Esophagus squamous epithelium (tissue), 5 donors: ENCODE measurements at regions not wholly inside any gene's neighbourhood (a gene's known extent, or its start where the extent isn't known, plus 50 kb on each side); places are given as distances from the start of the nearest gene placed in this dataset.

Experiments used
- DNase-seq: peaks from one replicate; lab custom pipeline; 2025; lab: John Stamatoyannopoulos, UW
- H3K27ac ChIP-seq, 4 donors: fragments of 200-600 bp; sonication (generic); one replicate each; pipeline ENCODE4 v1.5.1; 2016 to 2019; ENCODE audit warnings: mild to moderate bottlenecking in 1 of 4
- H3K27me3 ChIP-seq, 4 donors: fragments of 200-600 bp; sonication (generic); 1 replicate in 3 of 4; 2 replicates in 1 of 4; pipeline versions ENCODE4 v1.5.1 to v1.6.0; 2017 to 2021; ENCODE audit warnings: antibody characterized with exemption in 1 of 4
- H3K36me3 ChIP-seq, 3 donors: fragments of 200-600 bp; sonication (generic); one replicate each; pipeline ENCODE4 v1.5.1; 2016 to 2019
- H3K4me1 ChIP-seq, 3 donors: fragments of 200-600 bp; sonication (generic); one replicate each; pipeline ENCODE4 v1.5.1; 2017 to 2019
- H3K4me3 ChIP-seq, 4 donors: fragments of 200-600 bp; sonication (generic); 1 replicate in 3 of 4; 2 replicates in 1 of 4; pipeline ENCODE4 v1.5.1; 2016 to 2019; ENCODE audit warnings: mild to moderate bottlenecking in 2 of 4, moderate library complexity in 1 of 4
- H3K9me3 ChIP-seq, 3 donors: fragments of 200-600 bp; sonication (generic); one replicate each; pipeline ENCODE4 v1.5.1; 2016 to 2019
- POLR2A ChIP-seq, 4 donors: fragments of 450-650 bp; IDR thresholded peaks; one replicate each; pipeline ENCODE4 v1.6.1; 2017; ENCODE audit warnings: antibody characterized with exemption in 4 of 4, mild to moderate bottlenecking in 4 of 4, moderate library complexity in 3 of 4
- WGBS, 2 donors: methylation state at CpG; one replicate each; pipeline ENCODE4 v1.1.5; 2018; 5-methylcytosine and 5-hydroxymethylcytosine counted together
- intact Hi-C: fragments of 100-400 bp; cut with DNase I; formaldehyde crosslinking; loops from one replicate; pipeline ENCODE4 v1.15.0; 2022
- TF ChIP-seq, protein P1 (sequence below), 6 experiments: fragments of 450-650 bp in 4 of 6; fragments of 200-600 bp in 2 of 6; sonication (generic) in 2 of 6; IDR thresholded peaks; one replicate each; pipeline ENCODE4 v1.5.1; 2016 to 2019; ENCODE audit warnings: antibody characterized with exemption in 6 of 6, mild to moderate bottlenecking in 4 of 6, moderate library complexity in 4 of 6
- donor health status: DM: yes; HTN: yes; CAD: no.

DNA sequence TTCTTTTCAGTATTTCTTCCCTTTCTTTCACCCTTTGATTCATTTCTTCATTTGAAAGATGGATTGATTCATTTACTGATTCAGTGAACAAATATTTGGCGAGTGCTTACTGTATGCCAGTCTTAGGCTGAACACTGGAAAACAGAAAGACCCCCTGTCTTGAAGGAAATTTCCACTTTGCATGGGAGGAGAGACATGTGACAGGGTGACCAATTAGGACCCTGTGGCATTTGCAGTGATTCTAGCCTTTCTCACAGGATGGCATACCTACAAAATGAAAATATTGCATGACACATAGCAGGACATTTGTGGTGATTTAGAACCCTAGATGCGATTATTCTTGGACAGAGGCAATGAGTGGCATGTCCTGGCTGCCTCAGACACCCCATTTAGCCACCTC, 407.2 kb upstream of the SGCD start:
- TF ChIP-seq, protein P1, sequence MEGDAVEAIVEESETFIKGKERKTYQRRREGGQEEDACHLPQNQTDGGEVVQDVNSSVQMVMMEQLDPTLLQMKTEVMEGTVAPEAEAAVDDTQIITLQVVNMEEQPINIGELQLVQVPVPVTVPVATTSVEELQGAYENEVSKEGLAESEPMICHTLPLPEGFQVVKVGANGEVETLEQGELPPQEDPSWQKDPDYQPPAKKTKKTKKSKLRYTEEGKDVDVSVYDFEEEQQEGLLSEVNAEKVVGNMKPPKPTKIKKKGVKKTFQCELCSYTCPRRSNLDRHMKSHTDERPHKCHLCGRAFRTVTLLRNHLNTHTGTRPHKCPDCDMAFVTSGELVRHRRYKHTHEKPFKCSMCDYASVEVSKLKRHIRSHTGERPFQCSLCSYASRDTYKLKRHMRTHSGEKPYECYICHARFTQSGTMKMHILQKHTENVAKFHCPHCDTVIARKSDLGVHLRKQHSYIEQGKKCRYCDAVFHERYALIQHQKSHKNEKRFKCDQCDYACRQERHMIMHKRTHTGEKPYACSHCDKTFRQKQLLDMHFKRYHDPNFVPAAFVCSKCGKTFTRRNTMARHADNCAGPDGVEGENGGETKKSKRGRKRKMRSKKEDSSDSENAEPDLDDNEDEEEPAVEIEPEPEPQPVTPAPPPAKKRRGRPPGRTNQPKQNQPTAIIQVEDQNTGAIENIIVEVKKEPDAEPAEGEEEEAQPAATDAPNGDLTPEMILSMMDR (IDR thresholded peaks at IDR 0.05): no peak
- TF ChIP-seq POLR2A (IDR thresholded peaks at IDR 0.05): no peak
- WGBS, 2 donors: 75 to 82% methylated on average over 2 of the region's 2 CpGs
- no peak overlapping the region for H3K4me3 ChIP-seq
- intact Hi-C loops: no loop called here
- H3K27me3 ChIP-seq: no peaks in the 10 kb centered on the region
- no peaks in the 10 kb centered on the region for H3K9me3 ChIP-seq
- no peaks in the 10 kb centered on the region for H3K4me1 ChIP-seq
- H3K27ac ChIP-seq: no peak overlapping the region
- no peaks in the 10 kb centered on the region for H3K36me3 ChIP-seq
- DNase-seq: no peak

DNA sequence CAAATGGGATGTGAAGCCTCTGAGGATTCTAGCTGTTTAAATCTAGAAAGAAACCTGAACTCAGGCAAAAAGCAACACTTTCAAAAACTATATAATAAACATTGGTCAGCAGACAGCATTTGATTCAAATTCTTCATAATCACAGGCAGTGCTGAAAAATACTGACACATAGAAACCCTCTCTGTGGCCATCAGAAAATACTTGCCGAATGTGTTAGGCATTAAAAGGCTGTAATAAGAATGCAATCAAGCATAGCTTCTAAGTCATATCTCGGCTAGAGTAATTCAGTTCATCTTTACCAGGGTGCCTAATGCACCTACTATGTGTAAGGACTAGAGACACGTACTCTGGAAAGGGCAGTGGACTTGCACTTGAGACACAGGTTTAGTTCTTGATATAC, 405.3 kb upstream of the SGCD start:
- no peaks in the 10 kb centered on the region for H3K4me1 ChIP-seq
- no peaks in the 10 kb centered on the region for H3K36me3 ChIP-seq
- no peak for DNase-seq
- H3K4me3 ChIP-seq: no peak overlapping the region
- H3K9me3 ChIP-seq: no peaks in the 10 kb centered on the region
- TF ChIP-seq, protein P1 (IDR thresholded peaks at IDR 0.05): no peak
- no peak for TF ChIP-seq POLR2A (IDR thresholded peaks at IDR 0.05)
- H3K27me3 ChIP-seq: no peaks in the 10 kb centered on the region
- 61 to 65% methylated on average over 3 of the region's 3 CpGs for WGBS, 2 donors
- H3K27ac ChIP-seq: no peak overlapping the region
- intact Hi-C loops: no loop called here

DNA sequence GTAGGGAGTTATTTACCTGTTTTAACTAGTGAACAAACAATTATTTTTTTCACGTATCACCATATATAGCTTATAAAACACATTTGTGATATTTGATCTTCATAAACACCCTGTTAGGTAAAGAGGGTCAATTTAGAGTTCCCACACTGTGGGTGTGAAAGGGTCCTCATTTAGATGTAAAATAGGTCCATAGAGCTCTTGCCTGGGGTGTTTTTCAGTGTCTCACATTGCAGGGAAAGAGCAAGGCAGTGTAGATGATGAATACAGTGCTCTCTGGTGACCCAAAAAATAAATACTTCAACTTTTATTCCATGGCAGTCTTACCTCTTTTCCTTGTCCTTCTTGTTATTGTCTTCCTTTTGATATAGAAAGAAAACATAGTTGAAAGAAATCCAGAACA, 403.2 kb upstream of the SGCD start:
- DNase-seq: no peak
- Histone ChIP-seq H3K9me3 (no peaks in the 10 kb centered on the region), H3K4me3 (no peak overlapping the region), H3K4me1 (no peaks in the 10 kb centered on the region), H3K36me3 (no peaks in the 10 kb centered on the region), H3K27me3 (no peaks in the 10 kb centered on the region), H3K27ac (no peak overlapping the region)
- TF ChIP-seq POLR2A (IDR thresholded peaks at IDR 0.05): no peak
- TF ChIP-seq, protein P1 (IDR thresholded peaks at IDR 0.05): no peak
- intact Hi-C loops: no loop called here
- 81 to 92% methylated on average over 1 of the region's 1 CpG for WGBS, 2 donors

DNA sequence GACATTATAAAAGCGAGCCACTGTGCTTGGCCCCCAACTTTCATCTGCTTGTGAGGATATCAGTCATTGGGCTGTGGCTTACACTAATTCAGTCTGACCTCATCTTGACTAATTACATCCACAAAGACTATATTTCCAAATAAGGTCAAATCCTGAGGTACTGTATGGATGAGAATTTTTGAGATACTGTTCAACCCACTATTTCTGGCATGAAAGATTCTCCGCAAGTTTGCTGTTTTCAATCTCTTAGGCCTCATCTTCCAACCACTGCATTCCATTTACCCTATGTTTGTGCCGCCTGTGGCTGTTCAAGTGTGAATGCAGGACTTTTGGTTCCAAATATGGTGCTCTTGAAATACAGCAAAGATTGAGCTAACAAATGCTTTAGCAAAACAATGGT, 400.9 kb upstream of the SGCD start:
- no peaks in the 10 kb centered on the region for H3K9me3 ChIP-seq
- no peak overlapping the region for H3K4me3 ChIP-seq
- TF ChIP-seq POLR2A (IDR thresholded peaks at IDR 0.05): no peak
- TF ChIP-seq, protein P1 (IDR thresholded peaks at IDR 0.05): no peak
- no peak overlapping the region for H3K27ac ChIP-seq
- H3K36me3 ChIP-seq: no peaks in the 10 kb centered on the region
- WGBS, 2 donors: 77 to 80% methylated on average over 3 of the region's 3 CpGs
- no peaks in the 10 kb centered on the region for H3K4me1 ChIP-seq
- DNase-seq: no peak
- intact Hi-C loops: no loop called here
- H3K27me3 ChIP-seq: no peaks in the 10 kb centered on the region

DNA sequence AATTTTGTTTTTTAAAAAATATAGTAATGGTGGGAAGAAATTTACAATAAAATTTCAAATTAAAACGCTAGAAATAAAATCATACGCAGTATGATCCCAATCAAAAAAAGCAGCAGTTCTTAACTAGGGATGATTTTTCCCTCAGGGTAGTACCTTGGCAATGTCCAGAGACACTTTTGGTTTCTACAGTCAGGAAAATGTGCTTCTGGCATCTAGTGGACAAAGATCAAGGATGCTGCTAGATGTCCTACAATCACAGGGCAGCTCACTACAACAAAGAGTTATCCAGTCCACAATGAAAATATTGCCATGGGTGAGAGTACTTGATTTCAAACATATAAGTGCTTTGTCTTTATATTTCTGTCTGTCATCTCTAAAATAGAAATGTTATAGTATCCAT, 400.2 kb upstream of the SGCD start:
- Histone ChIP-seq H3K27me3 (no peaks in the 10 kb centered on the region), H3K4me3 (no peak overlapping the region), H3K27ac (no peak overlapping the region), H3K36me3 (no peaks in the 10 kb centered on the region), H3K4me1 (no peaks in the 10 kb centered on the region), H3K9me3 (no peaks in the 10 kb centered on the region)
- DNase-seq: no peak
- TF ChIP-seq POLR2A (IDR thresholded peaks at IDR 0.05): no peak
- TF ChIP-seq, protein P1 (IDR thresholded peaks at IDR 0.05): no peak
- 88 to 95% methylated on average over 2 of the region's 2 CpGs for WGBS, 2 donors
- intact Hi-C loops: no loop called here
